Jurkat, Clone E6-1 (cell line): ENCODE measurements at regions not wholly inside any gene's neighbourhood (a gene's known extent, or its start where the extent isn't known, plus 50 kb on each side); places are given as distances from the start of the nearest gene placed in this dataset.

Source experiments
- DNase-seq: peaks from one replicate; pipeline ENCODE4 v3.0.0-alpha.2; 2011; ENCODE audit warnings: low read depth, low spot score
- H3K4me3 ChIP-seq: 2 replicates; pipeline ENCODE4 v1.5.1; 2011; ENCODE audit warnings: mild to moderate bottlenecking, low read length, control low read depth, moderate library complexity

- DNase-seq: no peak
- H3K4me3 ChIP-seq: no peak overlapping the region
Observed at GRCh38 chr11:119782739-119783072, 53.7 kb upstream of the NECTIN1 start.

GRCh38 chr11:119782006-119782738 lies 53.2 kb upstream of the NECTIN1 start:
- no peak for DNase-seq
- H3K4me3 ChIP-seq: no peak overlapping the region

- no peak for DNase-seq
- no peak overlapping the region for H3K4me3 ChIP-seq
Observed at GRCh38 chr11:119780222-119780953, 51.4 kb upstream of the NECTIN1 start.

GRCh38 chr11:119779195-119780071 lies 50.4 kb upstream of the NECTIN1 start:
- no peak overlapping the region for H3K4me3 ChIP-seq

More at GRCh38 chr11:119779195-119780071, 50.4 kb upstream of the NECTIN1 start:
- no peak for DNase-seq
